ENCODE measurements at regions not wholly inside any gene's neighbourhood (a gene's known extent, or its start where the extent isn't known, plus 50 kb on each side); places are given as distances from the start of the nearest gene placed in this dataset.

GRCh38 chr20:4076671-4077070 is 61.3 kb upstream of the RNF24 start:
- TF ChIP-seq, protein P1, sequence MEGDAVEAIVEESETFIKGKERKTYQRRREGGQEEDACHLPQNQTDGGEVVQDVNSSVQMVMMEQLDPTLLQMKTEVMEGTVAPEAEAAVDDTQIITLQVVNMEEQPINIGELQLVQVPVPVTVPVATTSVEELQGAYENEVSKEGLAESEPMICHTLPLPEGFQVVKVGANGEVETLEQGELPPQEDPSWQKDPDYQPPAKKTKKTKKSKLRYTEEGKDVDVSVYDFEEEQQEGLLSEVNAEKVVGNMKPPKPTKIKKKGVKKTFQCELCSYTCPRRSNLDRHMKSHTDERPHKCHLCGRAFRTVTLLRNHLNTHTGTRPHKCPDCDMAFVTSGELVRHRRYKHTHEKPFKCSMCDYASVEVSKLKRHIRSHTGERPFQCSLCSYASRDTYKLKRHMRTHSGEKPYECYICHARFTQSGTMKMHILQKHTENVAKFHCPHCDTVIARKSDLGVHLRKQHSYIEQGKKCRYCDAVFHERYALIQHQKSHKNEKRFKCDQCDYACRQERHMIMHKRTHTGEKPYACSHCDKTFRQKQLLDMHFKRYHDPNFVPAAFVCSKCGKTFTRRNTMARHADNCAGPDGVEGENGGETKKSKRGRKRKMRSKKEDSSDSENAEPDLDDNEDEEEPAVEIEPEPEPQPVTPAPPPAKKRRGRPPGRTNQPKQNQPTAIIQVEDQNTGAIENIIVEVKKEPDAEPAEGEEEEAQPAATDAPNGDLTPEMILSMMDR (IDR thresholded peaks at IDR 0.05; ENCODE audit: low read depth, low read length), result no peak

DNA sequence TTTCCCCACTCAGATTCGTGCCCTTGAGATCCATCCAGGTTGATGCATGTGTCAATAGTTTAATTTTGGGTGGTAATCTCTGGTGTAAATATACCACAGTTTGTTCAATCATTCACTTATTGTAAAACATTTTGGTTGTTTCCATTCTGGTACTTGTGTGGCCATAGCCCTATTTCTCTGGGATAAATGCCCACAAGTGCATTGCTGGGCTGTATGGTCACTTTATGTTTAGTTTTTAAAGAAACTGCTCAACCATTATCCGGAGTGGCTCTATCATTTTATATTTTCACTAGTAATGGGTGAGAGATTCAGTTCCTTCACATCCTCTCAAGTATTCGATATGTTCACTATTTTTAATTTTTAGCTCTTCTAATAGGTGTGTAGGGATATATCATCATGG is 60.7 kb upstream of the RNF24 start:
- H3K4me3 ChIP-seq (ENCODE audit: low read depth, low read length), result no peak overlapping the region
- TF ChIP-seq, protein P1 (IDR thresholded peaks at IDR 0.05; ENCODE audit: low read depth, low read length), result no peak

More at GRCh38 chr20:4076671-4077070, 61.3 kb upstream of the RNF24 start:
- no peak overlapping the region for H3K4me3 ChIP-seq (ENCODE audit: low read depth, low read length)

GRCh38 chr20:4074877-4075455 is 59.6 kb upstream of the RNF24 start:
- TF ChIP-seq, protein P1 (IDR thresholded peaks at IDR 0.05; ENCODE audit: low read depth, low read length), result no peak
- no peak overlapping the region for H3K4me3 ChIP-seq (ENCODE audit: low read depth, low read length)

DNA sequence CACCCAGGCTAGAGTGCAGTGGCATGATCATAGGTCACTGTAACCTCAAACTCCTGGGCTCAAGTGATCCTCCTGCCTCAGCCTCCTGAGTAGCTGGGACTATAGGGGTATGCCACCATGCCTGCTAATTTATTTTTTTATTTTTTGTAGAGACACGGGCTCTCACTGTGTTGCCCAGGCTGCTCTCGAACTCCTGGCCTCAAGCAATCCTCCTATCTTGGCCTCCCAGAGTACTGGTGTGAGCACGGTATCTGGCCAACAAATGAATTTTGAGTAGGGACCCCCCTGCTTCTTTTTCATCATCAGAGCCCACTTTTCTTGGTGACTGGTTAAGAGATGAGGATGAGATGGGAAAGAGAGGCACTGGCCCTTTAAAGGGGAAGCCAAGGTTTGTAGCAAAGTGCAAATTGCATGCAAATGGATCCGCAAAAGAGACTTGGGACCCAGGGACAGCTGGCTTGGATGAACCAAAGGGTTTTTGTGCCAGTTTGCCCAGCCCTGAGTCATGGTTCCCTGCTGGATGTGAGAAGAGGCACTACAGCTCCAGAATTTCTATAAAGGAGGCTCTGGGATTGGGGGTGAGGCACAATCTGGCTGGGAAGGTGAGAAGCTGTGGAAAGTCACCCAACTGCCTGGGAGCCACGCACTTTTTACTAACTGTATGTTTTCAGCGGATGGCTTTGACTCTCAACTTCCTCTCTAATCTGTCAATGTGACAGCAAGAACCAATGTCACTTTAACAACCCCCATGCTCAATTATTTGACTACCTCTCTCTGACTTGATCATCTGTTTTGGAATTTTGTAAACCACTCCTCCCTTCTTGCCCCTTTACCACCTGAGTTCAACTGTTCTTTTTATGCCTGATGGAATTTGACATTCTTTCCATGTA is 58.7 kb upstream of the RNF24 start:
- no peak overlapping the region for H3K4me3 ChIP-seq (ENCODE audit: low read depth, low read length)
- TF ChIP-seq, protein P1 (IDR thresholded peaks at IDR 0.05; ENCODE audit: low read depth, low read length), result no peak

- H3K4me3 ChIP-seq (ENCODE audit: low read depth, low read length), result no peak overlapping the region
- TF ChIP-seq, protein P1 (IDR thresholded peaks at IDR 0.05; ENCODE audit: low read depth, low read length), result no peak
Observed at GRCh38 chr20:4071178-4071693, 55.9 kb upstream of the RNF24 start.

DNA sequence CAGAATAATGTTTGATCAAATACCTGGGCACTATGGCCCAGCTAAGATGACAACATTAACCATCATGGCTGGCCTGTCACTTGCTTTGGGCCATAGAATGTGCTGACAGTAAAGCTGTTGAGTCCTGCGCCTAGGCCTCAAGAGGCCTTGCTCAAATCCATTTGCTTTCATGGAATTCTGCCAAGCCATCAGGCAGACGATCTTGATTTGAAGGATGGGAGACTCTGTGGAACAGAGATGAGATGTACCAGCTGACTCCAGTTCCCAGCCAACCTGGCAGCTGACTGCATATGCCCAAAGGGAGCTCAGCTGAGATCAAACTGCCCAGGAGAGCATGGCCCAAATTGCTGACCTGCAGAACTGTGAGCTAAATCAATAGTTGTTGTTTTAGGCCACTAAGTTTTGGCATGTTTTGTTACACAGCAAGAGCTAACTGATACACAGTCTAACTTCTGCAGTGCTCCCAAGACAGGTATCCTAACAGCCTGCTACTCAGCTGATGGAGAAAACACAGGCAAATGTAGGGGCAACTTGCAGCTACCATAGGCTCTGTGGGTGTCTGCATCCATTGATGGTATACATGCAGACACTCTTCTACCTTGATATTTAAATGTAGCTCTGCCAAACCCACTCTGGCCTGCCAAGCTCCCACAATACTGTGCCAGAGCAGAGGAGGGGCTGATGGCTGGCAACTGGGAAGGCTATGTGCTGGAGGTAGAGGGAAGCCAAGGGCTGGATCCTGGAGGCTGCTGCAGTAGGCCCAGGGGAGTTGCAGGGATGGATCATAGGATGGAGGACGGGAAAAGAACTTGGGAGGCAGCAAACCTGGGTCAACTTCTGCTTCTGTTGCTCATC is 55.2 kb upstream of the RNF24 start:
- TF ChIP-seq, protein P1 (IDR thresholded peaks at IDR 0.05; ENCODE audit: low read depth, low read length), result no peak

More for the DNA sequence above, 55.2 kb upstream of the RNF24 start:
- no peak overlapping the region for H3K4me3 ChIP-seq (ENCODE audit: low read depth, low read length)

Measured in WI38 (cell line).